ENCODE measurements at regions not wholly inside any gene's neighbourhood (a gene's known extent, or its start where the extent isn't known, plus 50 kb on each side); places are given as distances from the start of the nearest gene placed in this dataset.
A peak's percentile ranks its signal among the peaks of the same experiment; 100 is the strongest.
"Not testable (repeated sequence)": the region's sequence is repeated elsewhere in the genome, so short reads cannot be mapped to it uniquely, and the experiment has no call there.

GRCh38 chr15:84119351-84119750 lies 116.2 kb upstream of the GOLGA6L4 start:
- H3K4me3 ChIP-seq (ENCODE audit: low read depth in 2 of 2, low read length in 2 of 2); H3K4me1 ChIP-seq (ENCODE audit: control insufficient read depth, insufficient read depth, low read length); in situ Hi-C loops (cut with HindIII; ENCODE audit: low pct_unique_long_range_greater_than_20kb, low sequenced_read_pairs); BruUV-seq (replicated peaks); H3K27me3 ChIP-seq (ENCODE audit: control insufficient read depth, insufficient read depth, low read length); ATAC-seq; H3K27ac ChIP-seq (ENCODE audit: low read length); CTCF ChIA-PET; H3K36me3 ChIP-seq (ENCODE audit: control insufficient read depth, insufficient read depth, low read length); H3K9me3 ChIP-seq (ENCODE audit: control insufficient read depth, insufficient read depth, low read depth, low read length); POLR2A ChIA-PET; DNase-seq (ENCODE audit: low read depth, low spot score); intact Hi-C loops (cut with micrococcal nuclease; ENCODE audit: unreplicated experiment): not testable (repeated sequence)
- TF ChIP-seq, protein P1, sequence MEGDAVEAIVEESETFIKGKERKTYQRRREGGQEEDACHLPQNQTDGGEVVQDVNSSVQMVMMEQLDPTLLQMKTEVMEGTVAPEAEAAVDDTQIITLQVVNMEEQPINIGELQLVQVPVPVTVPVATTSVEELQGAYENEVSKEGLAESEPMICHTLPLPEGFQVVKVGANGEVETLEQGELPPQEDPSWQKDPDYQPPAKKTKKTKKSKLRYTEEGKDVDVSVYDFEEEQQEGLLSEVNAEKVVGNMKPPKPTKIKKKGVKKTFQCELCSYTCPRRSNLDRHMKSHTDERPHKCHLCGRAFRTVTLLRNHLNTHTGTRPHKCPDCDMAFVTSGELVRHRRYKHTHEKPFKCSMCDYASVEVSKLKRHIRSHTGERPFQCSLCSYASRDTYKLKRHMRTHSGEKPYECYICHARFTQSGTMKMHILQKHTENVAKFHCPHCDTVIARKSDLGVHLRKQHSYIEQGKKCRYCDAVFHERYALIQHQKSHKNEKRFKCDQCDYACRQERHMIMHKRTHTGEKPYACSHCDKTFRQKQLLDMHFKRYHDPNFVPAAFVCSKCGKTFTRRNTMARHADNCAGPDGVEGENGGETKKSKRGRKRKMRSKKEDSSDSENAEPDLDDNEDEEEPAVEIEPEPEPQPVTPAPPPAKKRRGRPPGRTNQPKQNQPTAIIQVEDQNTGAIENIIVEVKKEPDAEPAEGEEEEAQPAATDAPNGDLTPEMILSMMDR (IDR thresholded peaks at IDR 0.05): peak; percentile 31

DNA sequence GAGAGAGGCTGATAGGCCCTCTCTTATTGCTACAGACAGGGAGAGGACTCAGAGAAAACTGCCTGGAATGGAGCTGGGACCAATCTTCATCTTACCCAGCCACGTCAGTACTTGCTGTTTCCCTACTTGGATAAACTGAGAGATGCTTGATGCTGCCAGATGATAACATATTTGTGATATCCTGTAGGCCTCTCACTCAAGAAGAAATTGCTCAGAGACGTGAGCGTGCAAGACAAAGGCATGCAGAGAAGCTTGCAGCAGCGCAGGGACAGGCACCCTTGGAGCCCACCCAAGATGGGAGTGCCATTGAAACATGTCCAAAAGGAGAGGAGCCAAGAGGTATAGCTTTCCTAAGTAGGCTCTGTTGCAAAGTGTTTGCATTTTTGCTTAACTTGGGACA lies 114.7 kb upstream of the GOLGA6L4 start:
- H3K4me1 ChIP-seq (ENCODE audit: control insufficient read depth, insufficient read depth, low read length); in situ Hi-C loops (cut with HindIII; ENCODE audit: low pct_unique_long_range_greater_than_20kb, low sequenced_read_pairs); H3K36me3 ChIP-seq (ENCODE audit: control insufficient read depth, insufficient read depth, low read length); H3K27me3 ChIP-seq (ENCODE audit: control insufficient read depth, insufficient read depth, low read length); H3K9me3 ChIP-seq (ENCODE audit: control insufficient read depth, insufficient read depth, low read depth, low read length); H3K27ac ChIP-seq (ENCODE audit: low read length); DNase-seq (ENCODE audit: low read depth, low spot score); BruUV-seq (replicated peaks); intact Hi-C loops (cut with micrococcal nuclease; ENCODE audit: unreplicated experiment); H3K4me3 ChIP-seq (ENCODE audit: low read depth in 2 of 2, low read length in 2 of 2); POLR2A ChIA-PET; ATAC-seq: not testable (repeated sequence)
- CTCF ChIA-PET: interaction anchor here (0.6 kb wide), 1 partner anchor 23 kb away, joined by 3 read pairs; no protein-coding TSS in a partner anchor

DNA sequence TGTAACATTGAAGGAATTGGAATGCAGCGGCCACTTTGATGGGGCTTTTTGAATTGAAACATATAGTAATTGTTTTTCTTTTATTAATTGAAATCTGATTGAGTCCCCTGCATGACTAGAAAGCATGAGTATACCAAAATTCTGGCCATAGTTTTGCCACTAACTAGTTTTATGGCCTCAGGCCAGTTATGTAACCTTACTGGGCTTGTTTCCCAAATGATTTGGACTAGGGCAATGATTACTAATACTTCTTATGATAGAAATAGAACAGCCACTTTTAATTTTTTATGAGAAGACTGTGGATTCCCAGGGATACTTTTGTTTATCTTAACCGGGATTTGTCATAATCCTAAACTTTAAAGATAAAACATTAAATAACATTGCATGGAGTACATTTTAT lies 106.9 kb upstream of the GOLGA6L4 start:
- in situ Hi-C loops (cut with HindIII; ENCODE audit: low pct_unique_long_range_greater_than_20kb, low sequenced_read_pairs); POLR2A ChIA-PET; H3K4me3 ChIP-seq (ENCODE audit: low read depth in 2 of 2, low read length in 2 of 2); H3K27ac ChIP-seq (ENCODE audit: low read length); ATAC-seq; DNase-seq (ENCODE audit: low read depth, low spot score); CTCF ChIA-PET; H3K36me3 ChIP-seq (ENCODE audit: control insufficient read depth, insufficient read depth, low read length); H3K4me1 ChIP-seq (ENCODE audit: control insufficient read depth, insufficient read depth, low read length); H3K9me3 ChIP-seq (ENCODE audit: control insufficient read depth, insufficient read depth, low read depth, low read length); intact Hi-C loops (cut with micrococcal nuclease; ENCODE audit: unreplicated experiment); BruUV-seq (replicated peaks): not testable (repeated sequence)
- H3K27me3 ChIP-seq (ENCODE audit: control insufficient read depth, insufficient read depth, low read length): peaks cover 11% of the 10 kb centered on the region

DNA sequence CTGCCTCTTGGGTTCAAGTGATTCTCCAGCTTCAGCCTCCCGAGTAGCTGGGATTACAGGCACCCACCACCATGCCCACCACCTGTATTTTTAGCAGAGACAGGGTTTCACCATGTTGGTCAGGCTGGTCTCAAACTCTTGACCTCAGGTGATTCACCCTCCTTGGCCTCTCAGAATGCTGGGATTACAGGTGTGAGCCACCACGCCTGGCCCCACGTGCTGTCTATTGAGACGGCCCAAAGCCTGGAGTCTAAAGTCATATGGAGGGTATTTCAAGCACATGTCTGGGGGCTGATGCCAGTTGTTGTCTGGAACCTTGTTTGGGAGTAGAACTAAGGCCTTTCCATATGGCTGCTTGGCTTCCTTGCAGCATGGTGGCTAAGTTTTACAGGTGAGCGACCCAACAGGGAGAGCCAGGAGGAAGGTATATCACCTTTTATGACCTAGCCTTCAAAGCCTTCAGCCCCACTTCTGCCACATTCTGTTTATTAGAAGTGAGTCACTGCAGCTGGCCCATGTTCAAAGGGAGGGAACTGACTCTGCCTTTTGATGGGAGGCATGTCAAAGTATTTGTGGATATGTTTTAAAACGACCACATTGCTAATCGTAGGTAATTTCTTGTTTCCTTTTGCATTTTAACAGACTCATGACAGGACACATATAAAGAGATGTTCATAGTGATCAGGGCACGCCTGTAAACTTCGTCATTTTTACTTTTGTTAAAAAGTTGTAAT lies 105.3 kb upstream of the GOLGA6L4 start:
- H3K9me3 ChIP-seq (ENCODE audit: control insufficient read depth, insufficient read depth, low read depth, low read length); H3K27ac ChIP-seq (ENCODE audit: low read length); H3K27me3 ChIP-seq (ENCODE audit: control insufficient read depth, insufficient read depth, low read length); H3K4me1 ChIP-seq (ENCODE audit: control insufficient read depth, insufficient read depth, low read length); DNase-seq (ENCODE audit: low read depth, low spot score); CTCF ChIA-PET; H3K36me3 ChIP-seq (ENCODE audit: control insufficient read depth, insufficient read depth, low read length); H3K4me3 ChIP-seq (ENCODE audit: low read depth in 2 of 2, low read length in 2 of 2); in situ Hi-C loops (cut with HindIII; ENCODE audit: low pct_unique_long_range_greater_than_20kb, low sequenced_read_pairs); intact Hi-C loops (cut with micrococcal nuclease; ENCODE audit: unreplicated experiment); BruUV-seq (replicated peaks); POLR2A ChIA-PET: not testable (repeated sequence)
- peak; percentile 53; the same call in 1 of the 2 replicates for ATAC-seq

DNA sequence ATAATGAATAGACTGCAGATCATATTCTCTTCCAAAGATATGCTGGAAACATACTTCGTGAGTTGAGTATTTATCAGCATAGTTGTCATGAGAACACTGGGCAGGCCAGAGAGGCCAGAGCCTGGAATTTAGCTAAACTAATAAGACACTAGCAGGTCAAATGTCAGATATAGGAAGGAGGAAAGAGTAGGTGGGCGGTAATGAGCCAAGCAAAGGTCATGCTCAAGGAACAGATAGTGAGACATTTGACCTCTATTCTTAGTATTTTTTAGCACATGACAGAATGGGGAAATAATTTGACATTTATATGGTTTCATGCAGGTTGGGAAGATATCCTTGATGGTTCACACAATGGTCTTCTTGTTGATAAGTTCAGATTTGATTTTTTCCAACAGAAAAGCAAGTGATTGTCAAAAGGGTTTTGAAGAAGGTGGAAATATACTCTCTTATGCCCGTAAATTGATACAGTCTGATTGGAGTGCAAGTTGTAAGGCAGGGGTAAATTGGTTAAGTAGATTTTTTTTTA lies 99.6 kb upstream of the GOLGA6L4 start:
- H3K4me1 ChIP-seq (ENCODE audit: control insufficient read depth, insufficient read depth, low read length); DNase-seq (ENCODE audit: low read depth, low spot score); H3K27ac ChIP-seq (ENCODE audit: low read length); intact Hi-C loops (cut with micrococcal nuclease; ENCODE audit: unreplicated experiment); POLR2A ChIA-PET; BruUV-seq (replicated peaks); CTCF ChIA-PET; in situ Hi-C loops (cut with HindIII; ENCODE audit: low pct_unique_long_range_greater_than_20kb, low sequenced_read_pairs); H3K36me3 ChIP-seq (ENCODE audit: control insufficient read depth, insufficient read depth, low read length); ATAC-seq; H3K27me3 ChIP-seq (ENCODE audit: control insufficient read depth, insufficient read depth, low read length); H3K4me3 ChIP-seq (ENCODE audit: low read depth in 2 of 2, low read length in 2 of 2); H3K9me3 ChIP-seq (ENCODE audit: control insufficient read depth, insufficient read depth, low read depth, low read length): not testable (repeated sequence)

Data from Panc1 (cell line).